ENCODE measurements at regions not wholly inside any gene's neighbourhood (a gene's known extent, or its start where the extent isn't known, plus 50 kb on each side); places are given as distances from the start of the nearest gene placed in this dataset.
A peak's percentile ranks its signal among the peaks of the same experiment; 100 is the strongest.

- DNase-seq (ENCODE audit: low spot score) = no peak
Observed at GRCh38 chr5:89268460-89268859, 385.5 kb upstream of the MEF2C start.

GRCh38 chr5:89267788-89268187 is 384.8 kb upstream of the MEF2C start:
- DNase-seq (ENCODE audit: low spot score) = no peak

- no peak for DNase-seq (ENCODE audit: low spot score)
Observed at GRCh38 chr5:89265511-89266179, 382.7 kb upstream of the MEF2C start.

GRCh38 chr5:89263846-89264245 is 380.9 kb upstream of the MEF2C start:
- no peak for DNase-seq (ENCODE audit: low spot score)

GRCh38 chr5:89262030-89262429 is 379.0 kb upstream of the MEF2C start:
- DNase-seq (ENCODE audit: low spot score) = no peak

GRCh38 chr5:89260254-89260653 is 377.3 kb upstream of the MEF2C start:
- no peak for DNase-seq (ENCODE audit: low spot score)

- peak; percentile 23 for DNase-seq (ENCODE audit: low spot score)
Observed at GRCh38 chr5:89255845-89256463, 373.0 kb upstream of the MEF2C start.

GRCh38 chr5:89253666-89254352 is 370.8 kb upstream of the MEF2C start:
- no peak for DNase-seq (ENCODE audit: low spot score)

GRCh38 chr5:89246864-89247263 is 363.9 kb upstream of the MEF2C start:
- DNase-seq (ENCODE audit: low spot score) = no peak

GRCh38 chr5:89246252-89246651 is 363.3 kb upstream of the MEF2C start:
- DNase-seq (ENCODE audit: low spot score) = no peak

GRCh38 chr5:89243611-89244010 is 360.6 kb upstream of the MEF2C start:
- DNase-seq (ENCODE audit: low spot score) = no peak

GRCh38 chr5:89241186-89241585 is 358.2 kb upstream of the MEF2C start:
- DNase-seq (ENCODE audit: low spot score) = no peak

GRCh38 chr5:89236900-89237299 is 353.9 kb upstream of the MEF2C start:
- no peak for DNase-seq (ENCODE audit: low spot score)

GRCh38 chr5:89233462-89233861 is 350.5 kb upstream of the MEF2C start:
- no peak for DNase-seq (ENCODE audit: low spot score)

- DNase-seq (ENCODE audit: low spot score) = no peak
Observed at GRCh38 chr5:89232139-89232603, 349.2 kb upstream of the MEF2C start.

- no peak for DNase-seq (ENCODE audit: low spot score)
Observed at GRCh38 chr5:89230178-89230577, 347.2 kb upstream of the MEF2C start.

- DNase-seq (ENCODE audit: low spot score) = no peak
Observed at GRCh38 chr5:89229331-89230070, 346.5 kb upstream of the MEF2C start.

GRCh38 chr5:89228355-89228754 is 345.4 kb upstream of the MEF2C start:
- no peak for DNase-seq (ENCODE audit: low spot score)

- no peak for DNase-seq (ENCODE audit: low spot score)
Observed at GRCh38 chr5:89218364-89218763, 335.4 kb upstream of the MEF2C start.

GRCh38 chr5:89216606-89217005 is 333.6 kb upstream of the MEF2C start:
- DNase-seq (ENCODE audit: low spot score) = no peak

- no peak for DNase-seq (ENCODE audit: low spot score)
Observed at GRCh38 chr5:89213573-89213972, 330.6 kb upstream of the MEF2C start.

- no peak for DNase-seq (ENCODE audit: low spot score)
Observed at GRCh38 chr5:89211836-89212235, 328.9 kb upstream of the MEF2C start.

GRCh38 chr5:89208811-89209210 is 325.8 kb upstream of the MEF2C start:
- no peak for DNase-seq (ENCODE audit: low spot score)
